GM21367 (cell line): ENCODE measurements at regions not wholly inside any gene's neighbourhood (a gene's known extent, or its start where the extent isn't known, plus 50 kb on each side); places are given as distances from the start of the nearest gene placed in this dataset.
A peak's percentile ranks its signal among the peaks of the same experiment; 100 is the strongest.

Source experiments
- ATAC-seq: cut with Tn5 transposase; IDR thresholded peaks from one replicate; pipeline ENCODE4 v1.9.1; 2021; ENCODE audit not compliant: unreplicated experiment

GRCh38 chr13:73859841-73860240 lies 274.4 kb downstream of the KLF12 start:
- no peak for ATAC-seq

- ATAC-seq, result no peak
Measured at GRCh38 chr13:73857106-73857505, 277.1 kb downstream of the KLF12 start.

GRCh38 chr13:73851104-73851503 lies 283.1 kb downstream of the KLF12 start:
- ATAC-seq, result no peak

- no peak for ATAC-seq
Measured at GRCh38 chr13:73850104-73850873, 283.9 kb downstream of the KLF12 start.

GRCh38 chr13:73849292-73849691 lies 284.9 kb downstream of the KLF12 start:
- peak; percentile 65 for ATAC-seq

- ATAC-seq, result no peak
Measured at GRCh38 chr13:73844986-73845385, 289.2 kb downstream of the KLF12 start.

GRCh38 chr13:73842626-73843025 lies 291.6 kb downstream of the KLF12 start:
- no peak for ATAC-seq

GRCh38 chr13:73842184-73842583 lies 292.0 kb downstream of the KLF12 start:
- no peak for ATAC-seq

GRCh38 chr13:73837147-73837546 lies 297.1 kb downstream of the KLF12 start:
- ATAC-seq, result no peak

GRCh38 chr13:73835138-73835721 lies 299.0 kb downstream of the KLF12 start:
- ATAC-seq, result no peak

- no peak for ATAC-seq
Measured at GRCh38 chr13:73833325-73834070, 300.7 kb downstream of the KLF12 start.

- ATAC-seq, result no peak
Measured at GRCh38 chr13:73832825-73833224, 301.4 kb downstream of the KLF12 start.

- ATAC-seq, result no peak
Measured at GRCh38 chr13:73832128-73832588, 302.0 kb downstream of the KLF12 start.

- no peak for ATAC-seq
Measured at GRCh38 chr13:73829416-73829815, 304.8 kb downstream of the KLF12 start.

- no peak for ATAC-seq
Measured at GRCh38 chr13:73828811-73829210, 305.4 kb downstream of the KLF12 start.

- no peak for ATAC-seq
Measured at GRCh38 chr13:73827434-73827833, 306.8 kb downstream of the KLF12 start.

GRCh38 chr13:73825143-73825542 lies 309.1 kb downstream of the KLF12 start:
- no peak for ATAC-seq

- ATAC-seq, result no peak
Measured at GRCh38 chr13:73822668-73823592, 311.3 kb downstream of the KLF12 start.

GRCh38 chr13:73820688-73821087 lies 313.5 kb downstream of the KLF12 start:
- ATAC-seq, result peak; percentile 60

GRCh38 chr13:73820285-73820684 lies 313.9 kb downstream of the KLF12 start:
- ATAC-seq, result no peak

- no peak for ATAC-seq
Measured at GRCh38 chr13:73819711-73820110, 314.5 kb downstream of the KLF12 start.
